CD14-positive monocyte (primary cell): ENCODE measurements at regions not wholly inside any gene's neighbourhood (a gene's known extent, or its start where the extent isn't known, plus 50 kb on each side); places are given as distances from the start of the nearest gene placed in this dataset.

Source experiments
- DNase-seq, 3 donors: peaks; one replicate each; pipeline ENCODE4 v3.0.0-alpha.2; 2011 to 2022
- H2AFZ ChIP-seq: 2 replicates; pipeline ENCODE4 v1.6.0; 2012; ENCODE audit warnings: mild to moderate bottlenecking, low read depth, low read length, inconsistent platforms; ENCODE audit not compliant: insufficient read depth, poor library complexity, severe bottlenecking
- H3K27ac ChIP-seq, 2 donors: 1 replicate in 1 of 2; 2 replicates in 1 of 2; pipeline ENCODE4 v1.5.1; 2012 to 2013; ENCODE audit warnings: low read length in 2 of 2, control low read depth in 1 of 2, inconsistent platforms in 1 of 2, low read depth in 1 of 2, mild to moderate bottlenecking in 1 of 2
- H3K27me3 ChIP-seq, 2 donors: one replicate each; pipeline versions ENCODE4 v1.6.0 to v1.6.1; 2011 to 2013; ENCODE audit warnings: low read length in 2 of 2; ENCODE audit not compliant: control insufficient read depth in 2 of 2, insufficient read depth in 2 of 2
- H3K36me3 ChIP-seq, 2 donors: replicated peaks in 1 of 2; 1 replicate in 1 of 2; 2 replicates in 1 of 2; pipeline versions ENCODE4 v1.5.1 to v1.6.1; 2012 to 2013; ENCODE audit warnings: low read length in 2 of 2, control low read depth in 1 of 2, inconsistent platforms in 1 of 2, mild to moderate bottlenecking in 1 of 2; ENCODE audit not compliant: insufficient read depth in 2 of 2, control insufficient read depth in 1 of 2
- H3K4me1 ChIP-seq, 2 donors: 1 replicate in 1 of 2; 2 replicates in 1 of 2; pipeline versions ENCODE4 v1.5.1 to v1.6.1; 2012 to 2013; ENCODE audit warnings: low read length in 2 of 2, control low read depth in 1 of 2, inconsistent platforms in 1 of 2, mild to moderate bottlenecking in 1 of 2, moderate library complexity in 1 of 2; ENCODE audit not compliant: insufficient read depth in 2 of 2, control insufficient read depth in 1 of 2
- H3K4me2 ChIP-seq: replicated peaks from 2 replicates; pipeline ENCODE3; 2012; ENCODE audit warnings: low read length, moderate library complexity, mild to moderate bottlenecking; ENCODE audit not compliant: poor library complexity, severe bottlenecking; ENCODE audit errors: extremely low read depth
- H3K4me3 ChIP-seq, 3 experiments: fragments of 200-600 bp in 1 of 3; sonication (generic) in 1 of 3; replicated peaks in 1 of 3; 1 replicate in 2 of 3; 2 replicates in 1 of 3; pipeline ENCODE4 v1.5.1; 2011 to 2013; ENCODE audit warnings: low read length in 3 of 3, mild to moderate bottlenecking in 3 of 3, control low read depth in 2 of 3, low read depth in 2 of 3, inconsistent platforms in 1 of 3, moderate library complexity in 1 of 3
- H3K79me2 ChIP-seq: 2 replicates; pipeline ENCODE4 v1.6.0; 2012; ENCODE audit warnings: mild to moderate bottlenecking, control low read depth, inconsistent platforms, low read length, moderate library complexity; ENCODE audit not compliant: insufficient read depth
- H3K9ac ChIP-seq: 2 replicates; pipeline ENCODE4 v1.6.0; 2017; ENCODE audit warnings: low read length, mild to moderate bottlenecking; ENCODE audit not compliant: insufficient read depth, poor library complexity, severe bottlenecking
- H3K9me3 ChIP-seq, 2 donors: replicated peaks in 1 of 2; 1 replicate in 1 of 2; 2 replicates in 1 of 2; pipeline versions ENCODE4 v1.5.1 to v1.6.1; 2012 to 2013; ENCODE audit warnings: low read length in 2 of 2, control low read depth in 1 of 2; ENCODE audit not compliant: control insufficient read depth in 1 of 2, insufficient read depth in 1 of 2
- H4K20me1 ChIP-seq: 2 replicates; pipeline ENCODE4 v1.6.0; 2012; ENCODE audit warnings: mild to moderate bottlenecking, low read length, control low read depth, moderate library complexity; ENCODE audit not compliant: insufficient read depth
- H3K27ac Mint-ChIP-seq, 7 donors: one replicate each; pipeline ENCODE4 v1.8.0; 2020; ENCODE audit warnings: mild to moderate bottlenecking in 7 of 7, mixed read lengths in 7 of 7, moderate library complexity in 6 of 7, inconsistent platforms in 2 of 7
- H3K27me3 Mint-ChIP-seq, 3 donors: one replicate each; pipeline ENCODE4 v1.8.0; 2021 to 2022; ENCODE audit warnings: low read depth in 3 of 3, mild to moderate bottlenecking in 3 of 3, mixed read lengths in 3 of 3, moderate library complexity in 3 of 3, inconsistent platforms in 1 of 3
- H3K36me3 Mint-ChIP-seq, 2 donors: one replicate each; pipeline ENCODE4 v1.8.0; 2020; ENCODE audit warnings: mixed read lengths in 2 of 2, inconsistent platforms in 1 of 2, mild to moderate bottlenecking in 1 of 2
- H3K4me1 Mint-ChIP-seq: one replicate; pipeline ENCODE4 v1.8.0; 2020; ENCODE audit warnings: mild to moderate bottlenecking, mixed read lengths
- H3K4me3 Mint-ChIP-seq, 2 donors: one replicate each; pipeline ENCODE4 v1.8.0; 2020; ENCODE audit warnings: mild to moderate bottlenecking in 2 of 2, mixed read lengths in 2 of 2, moderate library complexity in 1 of 2
- H3K9me3 Mint-ChIP-seq, 7 donors: one replicate each; pipeline ENCODE4 v1.8.0; 2020 to 2022; ENCODE audit warnings: mixed read lengths in 7 of 7, mild to moderate bottlenecking in 6 of 7, moderate library complexity in 6 of 7, inconsistent platforms in 2 of 7
- WGBS: methylation state at CpG from one replicate; pipeline ENCODE4 v1.1.5; 2013; ENCODE audit warnings: missing lambda C conversion rate; ENCODE audit not compliant: insufficient coverage; 5-methylcytosine and 5-hydroxymethylcytosine counted together
- intact Hi-C, 2 donors: fragments of 100-400 bp; cut with micrococcal nuclease; formaldehyde crosslinking; loops; one replicate each; pipeline versions ENCODE4 v1.15.0 to v1.15.1; 2023
- TF ChIP-seq, protein P1 (sequence below): fragments of 200-600 bp; IDR thresholded peaks from one replicate; pipeline ENCODE4 v1.8.0; 2022; ENCODE audit warnings: antibody characterized with exemption, mild to moderate bottlenecking

DNA sequence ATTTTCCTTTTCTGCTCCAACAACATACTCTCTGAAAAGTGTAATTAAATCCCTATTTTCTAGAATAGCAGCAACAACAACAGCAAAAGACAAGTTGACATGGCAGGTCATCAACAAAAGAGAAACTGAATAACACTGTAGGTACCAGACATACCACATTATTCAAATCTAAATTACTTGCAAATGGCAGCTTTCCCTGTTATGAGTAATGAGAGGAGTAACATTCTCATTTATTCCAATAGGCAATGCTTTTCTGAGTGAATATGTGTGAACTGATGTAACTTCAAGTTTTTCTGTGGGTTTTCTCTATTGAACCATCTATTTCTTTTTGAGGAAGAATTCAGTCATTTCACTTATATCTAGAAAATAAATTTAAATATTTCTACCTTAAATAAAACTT is 501.5 kb downstream of the TRIB2 start:
- Histone ChIP-seq H3K36me3 (no peaks in the 10 kb centered on the region), H3K9me3 (peaks cover 0 to 2% of the 10 kb centered on the region in 2 donors), H4K20me1 (no peaks in the 10 kb centered on the region), H3K79me2 (no peaks in the 10 kb centered on the region), H3K27ac (no peak overlapping the region), H3K4me1 (no peaks in the 10 kb centered on the region), H2AFZ (no peak overlapping the region), H3K27me3 (no peaks in the 10 kb centered on the region), H3K4me3 (no peak overlapping the region), H3K4me2 (no peak overlapping the region), H3K9ac (no peak overlapping the region)
- Mint-ChIP-seq H3K27ac (no peak overlapping the region), H3K4me1 (no peaks in the 10 kb centered on the region), H3K27me3 (peaks cover 0 to 1% (median 0%) of the 10 kb centered on the region in 3 donors), H3K36me3 (no peaks in the 10 kb centered on the region), H3K4me3 (no peak overlapping the region), H3K9me3 (peaks cover 0 to 8% (median 0%) of the 10 kb centered on the region in 7 donors)
- TF ChIP-seq, protein P1, sequence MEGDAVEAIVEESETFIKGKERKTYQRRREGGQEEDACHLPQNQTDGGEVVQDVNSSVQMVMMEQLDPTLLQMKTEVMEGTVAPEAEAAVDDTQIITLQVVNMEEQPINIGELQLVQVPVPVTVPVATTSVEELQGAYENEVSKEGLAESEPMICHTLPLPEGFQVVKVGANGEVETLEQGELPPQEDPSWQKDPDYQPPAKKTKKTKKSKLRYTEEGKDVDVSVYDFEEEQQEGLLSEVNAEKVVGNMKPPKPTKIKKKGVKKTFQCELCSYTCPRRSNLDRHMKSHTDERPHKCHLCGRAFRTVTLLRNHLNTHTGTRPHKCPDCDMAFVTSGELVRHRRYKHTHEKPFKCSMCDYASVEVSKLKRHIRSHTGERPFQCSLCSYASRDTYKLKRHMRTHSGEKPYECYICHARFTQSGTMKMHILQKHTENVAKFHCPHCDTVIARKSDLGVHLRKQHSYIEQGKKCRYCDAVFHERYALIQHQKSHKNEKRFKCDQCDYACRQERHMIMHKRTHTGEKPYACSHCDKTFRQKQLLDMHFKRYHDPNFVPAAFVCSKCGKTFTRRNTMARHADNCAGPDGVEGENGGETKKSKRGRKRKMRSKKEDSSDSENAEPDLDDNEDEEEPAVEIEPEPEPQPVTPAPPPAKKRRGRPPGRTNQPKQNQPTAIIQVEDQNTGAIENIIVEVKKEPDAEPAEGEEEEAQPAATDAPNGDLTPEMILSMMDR = no peak
- DNase-seq = no peak
- intact Hi-C loops = no loop called here

DNA sequence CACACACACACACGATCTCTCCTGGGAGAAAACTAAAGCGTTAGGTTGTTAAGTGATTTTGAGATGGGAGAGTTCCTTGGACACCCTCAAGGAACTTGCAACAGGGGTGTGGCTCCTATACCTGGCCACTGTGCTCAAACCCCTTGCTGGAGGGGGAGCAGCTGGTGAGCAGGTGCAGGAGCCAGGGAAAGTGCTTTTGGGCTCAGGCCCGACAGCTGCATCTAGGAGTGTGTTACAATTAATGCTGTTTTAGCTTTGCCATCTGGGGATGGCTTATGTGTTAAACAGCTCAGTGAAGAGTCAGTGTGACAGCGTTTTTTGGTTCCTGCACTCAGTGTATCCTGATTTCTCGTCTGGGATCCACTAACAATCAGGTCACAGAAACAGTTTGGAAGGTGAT is 510.8 kb downstream of the TRIB2 start:
- Histone ChIP-seq H3K9me3 (no peaks in the 10 kb centered on the region), H3K79me2 (no peaks in the 10 kb centered on the region), H2AFZ (no peak overlapping the region), H3K27ac (no peak overlapping the region), H3K4me3 (no peak overlapping the region), H3K36me3 (no peaks in the 10 kb centered on the region), H4K20me1 (no peaks in the 10 kb centered on the region), H3K4me2 (no peak overlapping the region), H3K27me3 (no peaks in the 10 kb centered on the region), H3K4me1 (no peaks in the 10 kb centered on the region), H3K9ac (no peak overlapping the region)
- intact Hi-C loops = no loop called here
- DNase-seq = no peak
- Mint-ChIP-seq H3K9me3 (peaks cover 0 to 2% (median 0%) of the 10 kb centered on the region in 7 donors), H3K36me3 (no peaks in the 10 kb centered on the region), H3K4me3 (no peak overlapping the region), H3K27me3 (peaks cover 0 to 2% (median 0%) of the 10 kb centered on the region in 3 donors), H3K27ac (peak overlapping the region in 1 of 7 donors; percentile 13), H3K4me1 (no peaks in the 10 kb centered on the region)
- WGBS = 63% methylated on average over 3 of the region's 5 CpGs
- TF ChIP-seq, protein P1 = no peak
